ENCODE measurements at regions not wholly inside any gene's neighbourhood (a gene's known extent, or its start where the extent isn't known, plus 50 kb on each side); places are given as distances from the start of the nearest gene placed in this dataset.
"Not testable (repeated sequence)": the region's sequence is repeated elsewhere in the genome, so short reads cannot be mapped to it uniquely, and the experiment has no call there.

DNA sequence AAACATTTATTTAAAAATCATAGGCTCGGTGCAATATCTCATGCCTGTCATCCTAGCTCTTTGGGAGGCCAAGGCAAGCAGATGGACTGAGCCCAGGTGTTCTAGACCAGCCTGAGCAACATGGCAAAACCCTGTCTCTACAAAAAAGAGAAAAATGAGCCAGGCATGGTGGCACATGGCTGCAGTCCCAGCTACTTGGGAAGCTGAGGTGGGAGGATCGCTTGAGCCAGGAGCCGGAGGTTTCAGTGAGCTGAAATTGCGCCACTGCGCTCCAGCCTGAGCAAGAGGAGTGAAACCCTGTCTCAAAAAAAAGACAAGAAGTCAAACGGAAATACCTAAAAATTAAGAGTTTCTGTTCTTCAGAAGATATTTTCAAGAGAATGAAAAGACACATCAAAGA, 122.3 kb downstream of the RSL24D1 start:
- Mint-ChIP-seq H3K4me3 (no peak overlapping the region), H3K27ac (no peak overlapping the region), H3K4me1 (ENCODE audit: low read depth) (peaks cover 11% of the 10 kb centered on the region), H3K9me3 (peaks cover 20% of the 10 kb centered on the region), H3K36me3 (ENCODE audit: low read depth) (no peaks in the 10 kb centered on the region), H3K27me3 (ENCODE audit: low read depth) (no peaks in the 10 kb centered on the region)
- DNase-seq (ENCODE audit: low spot score) = no peak

DNA sequence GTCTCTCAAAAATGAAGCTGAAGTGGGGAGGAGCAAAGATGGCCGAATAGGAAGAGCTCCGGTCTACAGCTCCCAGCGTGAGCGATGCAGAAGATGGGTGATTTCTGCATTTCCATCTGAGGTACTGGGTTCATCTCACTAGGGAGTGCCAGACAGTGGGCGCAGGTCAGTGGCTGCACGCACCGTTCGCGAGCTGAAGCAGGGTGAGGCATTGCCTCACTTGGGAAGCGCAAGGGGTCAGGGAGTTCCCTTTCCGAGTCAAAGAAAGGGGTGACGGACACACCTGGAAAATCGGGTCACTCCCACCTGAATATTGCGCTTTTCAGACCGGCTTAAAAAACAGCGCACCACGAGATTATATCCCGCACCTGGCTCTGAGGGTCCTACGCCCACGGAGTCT, 132.8 kb downstream of the RSL24D1 start:
- DNase-seq (ENCODE audit: low spot score); H3K4me3 Mint-ChIP-seq; H3K27me3 Mint-ChIP-seq (ENCODE audit: low read depth); H3K27ac Mint-ChIP-seq; H3K4me1 Mint-ChIP-seq (ENCODE audit: low read depth); H3K36me3 Mint-ChIP-seq (ENCODE audit: low read depth): not testable (repeated sequence)
- H3K9me3 Mint-ChIP-seq = peaks cover 15% of the 10 kb centered on the region

DNA sequence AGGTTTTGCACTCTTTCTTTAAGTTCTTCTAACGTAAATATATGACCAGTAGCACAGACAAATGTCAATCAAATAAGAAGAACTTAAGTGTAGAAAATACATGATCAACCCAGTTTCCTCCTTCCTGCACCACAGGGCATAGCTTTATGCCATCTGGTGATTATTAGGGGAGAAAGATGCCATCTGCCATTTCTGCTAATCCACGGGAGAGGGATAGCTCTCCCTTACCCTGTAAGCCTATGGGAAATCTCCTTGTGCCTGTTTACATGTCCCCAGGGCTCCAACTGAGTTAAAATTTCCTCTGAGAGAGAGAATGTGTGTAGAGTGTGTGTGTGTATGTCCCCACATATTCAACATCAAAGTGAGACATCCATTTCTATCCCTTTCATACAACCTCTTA, 135.9 kb downstream of the RSL24D1 start:
- peaks cover 15% of the 10 kb centered on the region for H3K9me3 Mint-ChIP-seq
- no peaks in the 10 kb centered on the region for H3K4me1 Mint-ChIP-seq (ENCODE audit: low read depth)
- no peak overlapping the region for H3K4me3 Mint-ChIP-seq
- no peak overlapping the region for H3K27ac Mint-ChIP-seq
- no peaks in the 10 kb centered on the region for H3K36me3 Mint-ChIP-seq (ENCODE audit: low read depth)
- no peak for DNase-seq (ENCODE audit: low spot score)
- no peaks in the 10 kb centered on the region for H3K27me3 Mint-ChIP-seq (ENCODE audit: low read depth)

DNA sequence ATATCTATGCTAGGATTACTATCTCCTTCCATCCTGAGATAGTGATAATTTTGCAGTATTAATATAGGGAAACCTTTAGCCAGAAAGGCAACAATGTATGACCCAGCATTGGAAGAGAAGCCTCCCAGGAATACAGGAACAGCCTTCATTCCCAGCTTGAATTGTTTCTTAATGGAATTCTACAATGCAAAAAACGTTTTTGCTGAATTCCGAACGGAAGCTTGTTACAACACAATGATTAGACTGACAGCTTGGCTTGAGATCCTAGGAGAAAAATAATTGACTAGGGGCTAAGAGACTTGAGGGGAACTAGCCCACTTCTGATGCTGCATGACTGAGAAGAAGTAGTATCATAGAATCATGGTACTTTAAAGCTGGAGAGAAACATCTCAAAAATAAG, 140.2 kb downstream of the RSL24D1 start:
- Mint-ChIP-seq H3K4me1 (ENCODE audit: low read depth) (no peaks in the 10 kb centered on the region), H3K4me3 (no peak overlapping the region)

DNA sequence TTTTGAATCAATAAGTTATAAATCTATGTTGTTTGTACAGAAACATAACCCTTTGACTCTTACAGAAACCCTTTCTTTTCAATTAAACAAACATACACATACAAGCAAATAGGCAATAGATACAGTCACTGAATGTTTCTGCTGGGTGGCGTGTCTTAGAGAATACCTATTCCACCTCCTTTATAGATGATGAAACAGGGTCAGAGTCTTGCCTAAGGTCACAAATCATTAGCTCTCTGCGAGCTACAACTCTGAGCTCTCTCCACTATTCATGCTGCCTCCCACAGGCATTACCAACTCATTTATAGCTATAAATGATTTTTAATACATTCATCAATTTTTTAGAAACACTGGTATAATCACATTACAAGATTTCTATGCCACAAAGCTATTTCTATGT, 152.6 kb downstream of the RSL24D1 start:
- H3K27me3 Mint-ChIP-seq (ENCODE audit: low read depth) = no peaks in the 10 kb centered on the region

More for the DNA sequence above, 140.2 kb downstream of the RSL24D1 start:
- Mint-ChIP-seq H3K36me3 (ENCODE audit: low read depth) (no peaks in the 10 kb centered on the region), H3K27me3 (ENCODE audit: low read depth) (peaks cover 5% of the 10 kb centered on the region), H3K9me3 (no peaks in the 10 kb centered on the region), H3K27ac (no peak overlapping the region)
- no peak for DNase-seq (ENCODE audit: low spot score)

DNA sequence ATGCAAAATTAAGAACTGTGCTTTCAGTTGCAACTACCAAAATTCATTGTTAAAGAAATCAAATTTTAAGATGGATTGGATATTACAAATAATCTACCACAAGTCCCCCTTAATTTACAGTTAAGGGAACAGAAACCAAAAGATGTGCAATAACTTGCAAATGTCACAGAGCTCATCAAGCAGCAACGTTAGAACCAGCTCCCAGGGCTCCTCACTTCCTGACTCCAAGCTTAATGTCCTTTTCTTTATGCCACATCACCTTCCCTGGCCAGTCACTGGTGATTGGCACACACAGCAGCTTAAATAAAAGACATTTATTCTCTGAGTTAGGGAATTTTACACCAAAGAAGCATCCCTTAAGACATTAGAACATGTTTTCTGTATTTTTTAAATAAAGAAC, 159.7 kb downstream of the RSL24D1 start:
- no peak for DNase-seq (ENCODE audit: low spot score)

More for the DNA sequence above, 152.6 kb downstream of the RSL24D1 start:
- Mint-ChIP-seq H3K4me1 (ENCODE audit: low read depth) (no peaks in the 10 kb centered on the region), H3K4me3 (no peak overlapping the region), H3K36me3 (ENCODE audit: low read depth) (no peaks in the 10 kb centered on the region), H3K9me3 (no peaks in the 10 kb centered on the region), H3K27ac (no peak overlapping the region)
- no peak for DNase-seq (ENCODE audit: low spot score)

DNA sequence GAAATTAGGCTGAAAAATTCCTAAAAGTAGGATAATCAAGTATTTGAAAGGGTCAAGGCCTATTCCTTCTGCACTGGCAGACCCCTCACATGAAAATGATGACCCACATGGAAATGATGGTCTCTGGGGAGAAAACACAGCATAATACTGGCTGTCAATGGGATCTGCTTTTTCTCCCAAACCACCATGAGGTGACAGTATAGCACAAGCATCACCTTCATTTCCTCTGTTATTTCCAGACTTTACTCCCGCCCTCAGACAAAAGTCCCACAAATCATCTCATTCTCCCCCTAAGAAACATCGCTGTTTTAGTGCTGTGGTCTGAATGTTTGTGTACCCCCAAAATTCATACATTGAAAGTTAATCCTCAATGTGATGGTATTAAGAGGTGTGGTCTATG, 161.0 kb downstream of the RSL24D1 start:
- no peaks in the 10 kb centered on the region for H3K4me1 Mint-ChIP-seq (ENCODE audit: low read depth)
- H3K27me3 Mint-ChIP-seq (ENCODE audit: low read depth) = peaks cover 3% of the 10 kb centered on the region
- no peak overlapping the region for H3K27ac Mint-ChIP-seq
- no peaks in the 10 kb centered on the region for H3K36me3 Mint-ChIP-seq (ENCODE audit: low read depth)
- no peak for DNase-seq (ENCODE audit: low spot score)
- H3K9me3 Mint-ChIP-seq = no peaks in the 10 kb centered on the region
- H3K4me3 Mint-ChIP-seq = no peak overlapping the region

More for the DNA sequence above, 159.7 kb downstream of the RSL24D1 start:
- Mint-ChIP-seq H3K4me1 (ENCODE audit: low read depth) (no peaks in the 10 kb centered on the region), H3K27ac (no peak overlapping the region), H3K27me3 (ENCODE audit: low read depth) (peaks cover 3% of the 10 kb centered on the region), H3K9me3 (no peaks in the 10 kb centered on the region), H3K4me3 (no peak overlapping the region), H3K36me3 (ENCODE audit: low read depth) (no peaks in the 10 kb centered on the region)

DNA sequence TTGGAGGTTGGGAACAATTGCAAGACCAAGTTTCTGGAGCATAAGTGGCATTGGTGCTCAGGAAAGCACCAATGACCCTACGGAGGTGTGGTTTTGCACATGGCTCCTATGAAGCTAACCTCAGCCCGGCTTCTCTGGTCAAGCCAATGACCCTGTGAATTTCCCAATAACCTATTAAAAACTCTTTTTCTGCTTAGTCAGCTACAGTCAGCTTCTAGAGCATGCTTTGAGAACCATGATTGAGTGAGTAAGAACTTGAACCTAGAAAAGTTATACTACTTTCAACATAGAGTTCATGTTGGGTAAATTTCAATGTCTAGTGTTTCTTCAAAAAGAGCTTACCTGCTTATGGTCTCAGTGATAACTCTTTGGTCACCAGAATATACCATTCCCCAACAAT, 163.2 kb downstream of the RSL24D1 start:
- H3K9me3 Mint-ChIP-seq = no peaks in the 10 kb centered on the region
- H3K27me3 Mint-ChIP-seq (ENCODE audit: low read depth) = peaks cover 3% of the 10 kb centered on the region
- no peak overlapping the region for H3K27ac Mint-ChIP-seq
- no peaks in the 10 kb centered on the region for H3K36me3 Mint-ChIP-seq (ENCODE audit: low read depth)
- H3K4me3 Mint-ChIP-seq = no peak overlapping the region
- DNase-seq (ENCODE audit: low spot score) = no peak
- no peaks in the 10 kb centered on the region for H3K4me1 Mint-ChIP-seq (ENCODE audit: low read depth)

DNA sequence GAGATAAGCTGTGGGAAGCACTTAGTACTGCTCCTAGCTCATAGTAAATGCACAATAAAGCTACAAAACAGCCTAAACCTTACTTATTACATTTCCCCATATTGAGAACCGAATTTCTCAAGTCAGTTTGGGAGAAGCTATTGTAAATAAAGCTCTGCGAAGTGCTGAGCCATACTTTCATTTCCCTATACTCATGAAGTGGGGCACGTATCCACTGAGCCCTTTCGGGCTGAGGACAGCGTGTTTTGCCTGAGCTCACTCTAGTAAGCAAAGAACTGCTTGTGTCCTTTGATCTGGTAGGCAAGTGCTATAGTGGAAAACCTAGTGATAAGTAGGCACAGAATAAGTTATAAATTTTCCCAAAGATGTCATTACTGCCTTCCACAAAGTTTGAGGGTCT, 165.0 kb downstream of the RSL24D1 start:
- Mint-ChIP-seq H3K4me3 (no peak overlapping the region), H3K27me3 (ENCODE audit: low read depth) (peaks cover 2% of the 10 kb centered on the region), H3K9me3 (no peaks in the 10 kb centered on the region), H3K4me1 (ENCODE audit: low read depth) (no peaks in the 10 kb centered on the region), H3K27ac (no peak overlapping the region), H3K36me3 (ENCODE audit: low read depth) (no peaks in the 10 kb centered on the region)
- no peak for DNase-seq (ENCODE audit: low spot score)

DNA sequence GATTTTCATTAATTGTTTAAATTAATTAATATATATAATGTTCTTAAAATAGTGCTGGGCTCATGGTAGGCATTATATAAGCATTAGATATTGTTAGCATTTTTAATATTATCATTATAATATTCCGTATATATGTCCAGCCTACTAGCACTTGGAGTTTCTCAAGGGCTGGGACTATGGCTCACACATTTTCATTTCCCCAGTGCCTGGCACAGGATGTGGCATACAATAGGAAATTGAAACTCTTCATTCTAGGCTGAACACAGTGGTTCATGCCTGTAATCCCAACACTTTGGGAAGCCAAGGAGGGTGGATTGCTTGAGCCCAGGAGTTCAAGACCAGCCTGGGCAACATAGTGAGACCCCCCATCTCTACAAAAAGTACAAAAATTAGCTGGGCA, 170.4 kb downstream of the RSL24D1 start:
- H3K27ac Mint-ChIP-seq = no peak overlapping the region
- H3K9me3 Mint-ChIP-seq = no peaks in the 10 kb centered on the region
- H3K4me3 Mint-ChIP-seq = no peak overlapping the region
- no peaks in the 10 kb centered on the region for H3K27me3 Mint-ChIP-seq (ENCODE audit: low read depth)
- H3K36me3 Mint-ChIP-seq (ENCODE audit: low read depth) = no peaks in the 10 kb centered on the region
- no peak for DNase-seq (ENCODE audit: low spot score)
- H3K4me1 Mint-ChIP-seq (ENCODE audit: low read depth) = no peaks in the 10 kb centered on the region

DNA sequence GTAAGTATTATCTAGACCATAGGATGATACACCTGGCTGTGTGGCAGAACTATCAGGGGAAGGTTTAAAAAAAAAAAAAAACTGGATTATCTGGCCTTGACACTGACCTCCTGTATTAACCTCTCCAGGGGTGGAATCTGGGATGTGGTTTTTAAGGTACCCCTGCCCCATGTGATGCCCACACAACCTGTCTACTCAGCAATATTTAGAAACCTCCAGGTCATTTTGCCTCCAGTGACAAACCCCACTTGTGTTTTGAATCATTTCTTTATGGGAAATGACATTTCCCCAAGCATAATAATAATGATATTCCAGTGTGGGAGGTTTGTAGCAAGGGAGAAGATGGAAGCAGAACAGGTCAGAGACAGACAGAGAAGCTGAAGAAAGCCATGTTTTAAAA, 179.1 kb downstream of the RSL24D1 start:
- Mint-ChIP-seq H3K36me3 (ENCODE audit: low read depth) (no peaks in the 10 kb centered on the region), H3K9me3 (no peaks in the 10 kb centered on the region), H3K27me3 (ENCODE audit: low read depth) (no peaks in the 10 kb centered on the region)

DNA sequence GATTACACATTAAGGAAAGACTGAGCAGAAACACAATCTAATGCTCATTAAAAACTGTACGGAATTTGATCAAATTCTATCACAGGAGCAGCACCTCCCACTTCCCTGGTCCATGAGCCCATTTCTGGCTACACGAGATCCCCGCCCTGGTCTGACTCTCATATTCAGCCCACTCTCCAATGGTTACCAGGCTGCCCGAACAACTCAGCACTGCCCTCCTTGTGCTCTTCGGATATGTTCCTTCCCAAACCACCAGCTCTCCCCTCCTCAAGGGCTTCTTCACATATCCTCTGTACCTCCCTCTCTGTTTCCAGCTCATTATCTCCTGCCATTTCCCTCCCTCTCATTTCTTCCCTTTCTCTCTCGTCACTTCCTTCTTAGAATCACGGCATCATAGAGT, 180.5 kb downstream of the RSL24D1 start:
- H3K27ac Mint-ChIP-seq = no peak overlapping the region
- no peaks in the 10 kb centered on the region for H3K27me3 Mint-ChIP-seq (ENCODE audit: low read depth)
- no peaks in the 10 kb centered on the region for H3K9me3 Mint-ChIP-seq
- no peak overlapping the region for H3K4me3 Mint-ChIP-seq
- DNase-seq (ENCODE audit: low spot score) = no peak
- H3K36me3 Mint-ChIP-seq (ENCODE audit: low read depth) = no peaks in the 10 kb centered on the region
- no peaks in the 10 kb centered on the region for H3K4me1 Mint-ChIP-seq (ENCODE audit: low read depth)

More for the DNA sequence above, 179.1 kb downstream of the RSL24D1 start:
- DNase-seq (ENCODE audit: low spot score) = no peak
- H3K4me1 Mint-ChIP-seq (ENCODE audit: low read depth) = no peaks in the 10 kb centered on the region
- no peak overlapping the region for H3K4me3 Mint-ChIP-seq
- no peak overlapping the region for H3K27ac Mint-ChIP-seq

DNA sequence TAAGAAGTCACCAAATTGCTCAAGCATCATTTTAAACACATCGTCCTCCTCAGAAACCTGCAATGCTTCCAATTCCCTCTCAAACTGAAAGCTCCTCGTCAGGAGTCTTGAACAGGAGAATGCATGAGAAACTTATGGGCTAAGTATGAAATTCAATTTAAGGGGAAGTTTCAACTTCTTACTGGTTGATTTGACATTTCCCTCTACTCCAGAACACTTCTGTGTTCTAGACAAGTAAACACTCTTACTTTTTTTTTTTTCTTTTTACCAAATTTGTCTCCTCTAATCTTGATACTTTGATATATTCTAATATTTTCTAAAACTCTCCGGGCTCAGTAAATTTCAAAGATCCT, 181.7 kb downstream of the RSL24D1 start:
- Mint-ChIP-seq H3K36me3 (ENCODE audit: low read depth) (no peaks in the 10 kb centered on the region), H3K27me3 (ENCODE audit: low read depth) (no peaks in the 10 kb centered on the region), H3K4me3 (no peak overlapping the region), H3K4me1 (ENCODE audit: low read depth) (no peaks in the 10 kb centered on the region), H3K9me3 (no peaks in the 10 kb centered on the region), H3K27ac (no peak overlapping the region)
- DNase-seq (ENCODE audit: low spot score) = no peak

DNA sequence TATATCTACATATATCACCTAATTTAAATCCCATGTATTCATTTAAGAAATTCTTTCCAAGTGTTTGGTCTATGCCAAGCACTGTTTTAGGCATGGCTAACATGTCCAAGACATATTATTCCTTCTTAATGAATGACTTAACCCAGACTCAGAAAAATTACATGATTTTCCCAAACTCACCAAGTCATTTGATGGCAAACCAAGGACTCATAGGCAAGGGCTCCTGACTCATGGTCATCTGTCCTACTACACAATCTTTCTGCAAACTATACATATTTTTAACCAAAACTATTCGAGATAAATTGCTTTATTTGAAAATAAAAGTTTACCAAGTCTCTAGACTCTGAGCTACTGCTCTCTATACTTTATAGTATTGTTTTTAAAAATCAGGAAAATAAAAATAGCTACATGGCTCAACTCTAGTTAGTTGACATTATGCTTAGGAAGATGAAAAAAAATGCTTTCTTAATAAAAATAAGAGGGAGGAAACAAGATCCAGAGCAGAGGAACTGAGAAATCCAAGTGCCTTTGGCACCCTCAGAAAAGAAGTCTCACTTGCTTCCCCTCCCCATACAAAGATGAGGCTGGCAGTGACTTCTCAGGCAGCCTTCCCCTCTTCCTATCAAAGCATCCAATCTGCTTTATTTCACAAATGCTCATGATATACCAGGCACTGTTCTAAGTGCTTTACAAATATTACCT, 182.2 kb downstream of the RSL24D1 start:
- Mint-ChIP-seq H3K27me3 (ENCODE audit: low read depth) (no peaks in the 10 kb centered on the region), H3K4me3 (no peak overlapping the region), H3K9me3 (no peaks in the 10 kb centered on the region), H3K27ac (no peak overlapping the region), H3K36me3 (ENCODE audit: low read depth) (no peaks in the 10 kb centered on the region), H3K4me1 (ENCODE audit: low read depth) (no peaks in the 10 kb centered on the region)
- no peak for DNase-seq (ENCODE audit: low spot score)

DNA sequence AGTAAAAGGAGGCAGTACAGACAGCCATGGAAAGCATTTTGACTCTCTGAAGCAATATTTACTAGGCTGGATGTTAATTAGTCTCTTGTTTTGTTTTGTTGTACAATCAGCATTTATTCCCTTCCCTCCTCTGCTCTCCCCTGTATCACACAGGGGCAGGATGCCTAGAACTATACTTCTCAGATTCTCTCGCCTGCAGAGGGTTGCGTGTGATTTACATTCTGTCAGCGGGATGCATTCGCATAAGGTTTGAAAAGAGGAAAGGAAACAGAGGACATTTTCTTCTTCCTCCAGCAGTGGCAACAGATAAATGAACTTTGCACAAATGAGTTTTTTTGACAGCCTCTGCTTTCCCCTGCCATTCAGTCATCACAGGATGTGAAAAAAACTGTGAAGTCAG, 188.3 kb downstream of the RSL24D1 start:
- H3K27me3 Mint-ChIP-seq (ENCODE audit: low read depth) = no peaks in the 10 kb centered on the region
- no peak overlapping the region for H3K27ac Mint-ChIP-seq
- H3K4me1 Mint-ChIP-seq (ENCODE audit: low read depth) = no peaks in the 10 kb centered on the region
- no peak for DNase-seq (ENCODE audit: low spot score)
- no peaks in the 10 kb centered on the region for H3K36me3 Mint-ChIP-seq (ENCODE audit: low read depth)
- H3K4me3 Mint-ChIP-seq = no peak overlapping the region
- no peaks in the 10 kb centered on the region for H3K9me3 Mint-ChIP-seq
